B cell (primary cell): ENCODE measurements at regions not wholly inside any gene's neighbourhood (a gene's known extent, or its start where the extent isn't known, plus 50 kb on each side); places are given as distances from the start of the nearest gene placed in this dataset.

ENCODE experiments used
- ATAC-seq: fragments of 200-7000 bp; cut with Tn5 transposase; one replicate; pipeline ENCODE4 v1.10.0; 2021; ENCODE audit warnings: low read depth, mild to moderate bottlenecking, moderate number of reproducible peaks, moderate library complexity
- CTCF ChIA-PET: fragments of 350-600 bp; sonication (Branson Sonifier 250); formaldehyde crosslinking; loops from one replicate; lab custom pipeline; 2021; ENCODE audit warnings: antibody characterized with exemption, inconsistent platforms; lab: Charles Lee
- POLR2A ChIA-PET: fragments of 350-600 bp; sonication (Branson Sonifier 250); formaldehyde crosslinking; loops from one replicate; lab custom pipeline; 2021; ENCODE audit warnings: antibody characterized with exemption; lab: Charles Lee
- DNase-seq: peaks from one replicate; pipeline ENCODE4 v3.0.0; 2013
- H2AFZ ChIP-seq: 2 replicates; pipeline ENCODE4 v1.6.1; 2012; ENCODE audit warnings: mild to moderate bottlenecking, low read depth, low read length; ENCODE audit not compliant: insufficient read depth, poor library complexity, severe bottlenecking
- H3K27ac ChIP-seq, 2 donors: 1 replicate in 1 of 2; 2 replicates in 1 of 2; pipeline ENCODE4 v1.5.1; 2012 to 2013; ENCODE audit warnings: low read length in 2 of 2, mild to moderate bottlenecking in 2 of 2, moderate library complexity in 1 of 2
- H3K27me3 ChIP-seq, 4 experiments: fragments of 200-600 bp in 1 of 4; sonication (generic) in 1 of 4; replicated peaks in 1 of 4; 1 replicate in 2 of 4; 2 replicates in 2 of 4; pipeline versions ENCODE4 v1.6.1 to v1.7.0; 2013 to 2016; ENCODE audit warnings: low read length in 3 of 4, mild to moderate bottlenecking in 2 of 4, mixed read lengths in 1 of 4, moderate library complexity in 1 of 4; ENCODE audit not compliant: insufficient read depth in 4 of 4, control insufficient read depth in 3 of 4; ENCODE audit errors: control extremely low read depth in 1 of 4
- H3K36me3 ChIP-seq, 2 experiments: replicated peaks in 1 of 2; 1 replicate in 1 of 2; 2 replicates in 1 of 2; pipeline versions ENCODE4 v1.6.1 to v1.7.1; 2013; ENCODE audit warnings: low read length in 1 of 2; ENCODE audit not compliant: insufficient read depth in 2 of 2, control insufficient read depth in 1 of 2; ENCODE audit errors: control extremely low read depth in 1 of 2, extremely low read depth in 1 of 2
- H3K4me1 ChIP-seq, 2 donors: fragments of 200-600 bp in 1 of 2; sonication (generic) in 1 of 2; 1 replicate in 1 of 2; 2 replicates in 1 of 2; pipeline versions ENCODE4 v1.5.1 to v1.6.1; 2013 to 2017; ENCODE audit warnings: low read length in 2 of 2; ENCODE audit not compliant: control insufficient read depth in 2 of 2, insufficient read depth in 2 of 2
- H3K4me2 ChIP-seq: replicated peaks from 2 replicates; pipeline ENCODE3; 2012; ENCODE audit warnings: mild to moderate bottlenecking, low read depth, low read length; ENCODE audit not compliant: poor library complexity, severe bottlenecking
- H3K4me3 ChIP-seq, 5 experiments: fragments of 200-600 bp in 1 of 5; sonication (generic) in 1 of 5; 1 replicate in 3 of 5; 2 replicates in 2 of 5; pipeline versions ENCODE4 v1.5.1 to v1.7.0; 2011 to 2016; ENCODE audit warnings: low read length in 4 of 5, mild to moderate bottlenecking in 4 of 5, low read depth in 2 of 5, control low read depth in 1 of 5, moderate library complexity in 1 of 5; ENCODE audit not compliant: insufficient read depth in 1 of 5; ENCODE audit errors: control extremely low read depth in 1 of 5, extremely low read depth in 1 of 5
- H3K79me2 ChIP-seq: fragments of 200-600 bp; sonication (generic); one replicate; pipeline ENCODE4 v1.6.0; 2016; ENCODE audit warnings: low read length; ENCODE audit not compliant: control insufficient read depth, insufficient read depth
- H3K9ac ChIP-seq: fragments of 200-600 bp; sonication (generic); 2 replicates; pipeline ENCODE4 v1.6.1; 2017; ENCODE audit warnings: mild to moderate bottlenecking, low read length, moderate library complexity
- H3K9me3 ChIP-seq, 3 donors: one replicate each; pipeline versions ENCODE4 v1.6.1 to v1.7.1; 2013; ENCODE audit warnings: low read length in 2 of 3; ENCODE audit not compliant: control insufficient read depth in 2 of 3, insufficient read depth in 1 of 3; ENCODE audit errors: control extremely low read depth in 1 of 3
- H4K20me1 ChIP-seq: 2 replicates; pipeline ENCODE4 v1.6.0; 2012; ENCODE audit warnings: mild to moderate bottlenecking, low read length; ENCODE audit not compliant: insufficient read depth, control insufficient read depth, poor library complexity, severe bottlenecking
- H3K27ac Mint-ChIP-seq: one replicate; pipeline ENCODE4 v1.8.0; 2021; ENCODE audit warnings: mixed read lengths
- H3K27me3 Mint-ChIP-seq: one replicate; pipeline ENCODE4 v1.8.0; 2021; ENCODE audit warnings: mixed read lengths
- H3K4me1 Mint-ChIP-seq: one replicate; pipeline ENCODE4 v1.8.0; 2021; ENCODE audit warnings: mixed read lengths
- H3K4me3 Mint-ChIP-seq: one replicate; pipeline ENCODE4 v1.8.0; 2021; ENCODE audit warnings: mixed read lengths
- H3K9me3 Mint-ChIP-seq: one replicate; pipeline ENCODE4 v1.8.0; 2022; ENCODE audit warnings: mixed read lengths; ENCODE audit not compliant: insufficient read depth
- EZH2 ChIP-seq: IDR thresholded peaks from 2 replicates; pipeline ENCODE4 v1.6.1; 2012; ENCODE audit warnings: borderline replicate concordance, low read depth, mild to moderate bottlenecking, moderate library complexity, low read length; ENCODE audit not compliant: insufficient read depth, poor library complexity, severe bottlenecking
- WGBS: methylation state at CpG from one replicate; pipeline ENCODE4 v1.1.5; 2013; ENCODE audit warnings: missing lambda C conversion rate; ENCODE audit not compliant: insufficient coverage; 5-methylcytosine and 5-hydroxymethylcytosine counted together
- intact Hi-C: fragments of 100-400 bp; cut with micrococcal nuclease; formaldehyde crosslinking; loops from one replicate; pipeline ENCODE4 v1.10.0; 2022
- TF ChIP-seq, protein P1 (sequence below): fragments of 200-600 bp; IDR thresholded peaks from one replicate; pipeline ENCODE4 v1.8.0; 2022; ENCODE audit warnings: antibody characterized with exemption, mild to moderate bottlenecking

GRCh38 chr16:52652033-52652432 lies 105.1 kb upstream of the TOX3 start:
- Mint-ChIP-seq H3K27ac (no peak overlapping the region), H3K27me3 (peaks cover 3% of the 10 kb centered on the region), H3K9me3 (no peaks in the 10 kb centered on the region), H3K4me3 (no peak overlapping the region), H3K4me1 (no peaks in the 10 kb centered on the region)
- ATAC-seq (no peak), DNase-seq (no peak)
- ChIA-PET CTCF (no interaction called here), POLR2A (no interaction called here)
- Histone ChIP-seq H3K4me2 (no peak overlapping the region), H3K27me3 (no peaks in the 10 kb centered on the region), H2AFZ (no peak overlapping the region), H3K4me1 (no peaks in the 10 kb centered on the region), H3K27ac (no peak overlapping the region), H3K36me3 (no peaks in the 10 kb centered on the region), H3K4me3 (no peak overlapping the region), H3K9ac (no peak overlapping the region), H3K79me2 (no peaks in the 10 kb centered on the region), H3K9me3 (peaks cover 0 to 3% (median 0%) of the 10 kb centered on the region in 3 donors), H4K20me1 (no peaks in the 10 kb centered on the region)
- TF ChIP-seq EZH2 = no peak
- TF ChIP-seq, protein P1, sequence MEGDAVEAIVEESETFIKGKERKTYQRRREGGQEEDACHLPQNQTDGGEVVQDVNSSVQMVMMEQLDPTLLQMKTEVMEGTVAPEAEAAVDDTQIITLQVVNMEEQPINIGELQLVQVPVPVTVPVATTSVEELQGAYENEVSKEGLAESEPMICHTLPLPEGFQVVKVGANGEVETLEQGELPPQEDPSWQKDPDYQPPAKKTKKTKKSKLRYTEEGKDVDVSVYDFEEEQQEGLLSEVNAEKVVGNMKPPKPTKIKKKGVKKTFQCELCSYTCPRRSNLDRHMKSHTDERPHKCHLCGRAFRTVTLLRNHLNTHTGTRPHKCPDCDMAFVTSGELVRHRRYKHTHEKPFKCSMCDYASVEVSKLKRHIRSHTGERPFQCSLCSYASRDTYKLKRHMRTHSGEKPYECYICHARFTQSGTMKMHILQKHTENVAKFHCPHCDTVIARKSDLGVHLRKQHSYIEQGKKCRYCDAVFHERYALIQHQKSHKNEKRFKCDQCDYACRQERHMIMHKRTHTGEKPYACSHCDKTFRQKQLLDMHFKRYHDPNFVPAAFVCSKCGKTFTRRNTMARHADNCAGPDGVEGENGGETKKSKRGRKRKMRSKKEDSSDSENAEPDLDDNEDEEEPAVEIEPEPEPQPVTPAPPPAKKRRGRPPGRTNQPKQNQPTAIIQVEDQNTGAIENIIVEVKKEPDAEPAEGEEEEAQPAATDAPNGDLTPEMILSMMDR = no peak
- intact Hi-C loops = no loop called here
- 93% methylated on average over 3 of the region's 4 CpGs for WGBS

DNA sequence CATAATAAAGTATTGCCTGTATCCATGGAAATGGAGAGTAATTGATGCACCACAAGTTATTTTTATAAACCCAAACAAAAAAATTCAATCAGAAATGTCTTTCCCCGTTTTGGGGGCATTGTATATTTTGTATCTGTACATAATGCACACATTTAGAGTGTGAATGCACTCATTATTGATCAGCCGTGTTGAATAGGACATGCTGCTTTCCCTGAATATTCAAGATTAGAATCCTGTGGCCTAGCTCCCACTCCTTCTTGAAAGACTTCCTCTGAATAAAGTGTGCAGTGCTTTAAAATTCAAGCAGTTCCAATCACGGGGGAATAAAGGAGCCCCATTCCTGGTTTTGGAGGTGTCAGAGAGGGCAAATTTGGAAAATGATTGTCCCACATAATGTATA lies 103.8 kb upstream of the TOX3 start:
- H3K4me2 ChIP-seq = no peak overlapping the region
- ATAC-seq (no peak), DNase-seq (no peak)
- Mint-ChIP-seq H3K27me3 (peaks cover 3% of the 10 kb centered on the region), H3K4me1 (no peaks in the 10 kb centered on the region), H3K9me3 (no peaks in the 10 kb centered on the region), H3K27ac (no peak overlapping the region), H3K4me3 (no peak overlapping the region)
- H3K79me2 ChIP-seq = no peaks in the 10 kb centered on the region
- H3K4me3 ChIP-seq = no peak overlapping the region
- H4K20me1 ChIP-seq = no peaks in the 10 kb centered on the region
- no CpG with 5 or more reads among the region's 3 CpGs for WGBS
- no peaks in the 10 kb centered on the region for H3K4me1 ChIP-seq
- no peak overlapping the region for H2AFZ ChIP-seq
- H3K36me3 ChIP-seq = no peaks in the 10 kb centered on the region
- H3K9me3 ChIP-seq = peaks cover 0 to 3% (median 0%) of the 10 kb centered on the region in 3 donors
- ChIA-PET CTCF (no interaction called here), POLR2A (no interaction called here)
- intact Hi-C loops = no loop called here
- H3K27me3 ChIP-seq = no peaks in the 10 kb centered on the region
- H3K27ac ChIP-seq = no peak overlapping the region
- TF ChIP-seq EZH2 = no peak
- TF ChIP-seq, protein P1 = no peak
- no peak overlapping the region for H3K9ac ChIP-seq
